Glutamatergic neuron (in vitro differentiated cells): ENCODE measurements at regions not wholly inside any gene's neighbourhood (a gene's known extent, or its start where the extent isn't known, plus 50 kb on each side); places are given as distances from the start of the nearest gene placed in this dataset.

Experiments used
- DNase-seq: peaks from one replicate; pipeline ENCODE4 v3.0.0; 2022
- H3K27ac Mint-ChIP-seq: one replicate; pipeline ENCODE4 v1.8.0; 2020; ENCODE audit warnings: mild to moderate bottlenecking, mixed read lengths, inconsistent platforms; ENCODE audit not compliant: unreplicated experiment
- H3K27me3 Mint-ChIP-seq: one replicate; pipeline ENCODE4 v1.8.0; 2020; ENCODE audit warnings: mild to moderate bottlenecking, moderate library complexity, mixed read lengths, inconsistent platforms; ENCODE audit not compliant: unreplicated experiment
- H3K36me3 Mint-ChIP-seq: one replicate; pipeline ENCODE4 v1.8.0; 2020; ENCODE audit warnings: mild to moderate bottlenecking, mixed read lengths, inconsistent platforms; ENCODE audit not compliant: unreplicated experiment
- H3K4me1 Mint-ChIP-seq: one replicate; pipeline ENCODE4 v1.8.0; 2020; ENCODE audit warnings: mild to moderate bottlenecking, low read depth, mixed read lengths, inconsistent platforms; ENCODE audit not compliant: unreplicated experiment
- H3K4me3 Mint-ChIP-seq: one replicate; pipeline ENCODE4 v1.8.0; 2020; ENCODE audit warnings: mild to moderate bottlenecking, mixed read lengths, inconsistent platforms; ENCODE audit not compliant: unreplicated experiment
- H3K9me3 Mint-ChIP-seq: one replicate; pipeline ENCODE4 v1.8.0; 2020; ENCODE audit warnings: mild to moderate bottlenecking, moderate library complexity, mixed read lengths, inconsistent platforms; ENCODE audit not compliant: unreplicated experiment
- TF ChIP-seq, protein P1 (sequence below): fragments of 200-600 bp; sonication (generic); IDR thresholded peaks from one replicate; pipeline ENCODE4 v1.5.0; 2021; ENCODE audit not compliant: partially characterized antibody, unreplicated experiment

DNA sequence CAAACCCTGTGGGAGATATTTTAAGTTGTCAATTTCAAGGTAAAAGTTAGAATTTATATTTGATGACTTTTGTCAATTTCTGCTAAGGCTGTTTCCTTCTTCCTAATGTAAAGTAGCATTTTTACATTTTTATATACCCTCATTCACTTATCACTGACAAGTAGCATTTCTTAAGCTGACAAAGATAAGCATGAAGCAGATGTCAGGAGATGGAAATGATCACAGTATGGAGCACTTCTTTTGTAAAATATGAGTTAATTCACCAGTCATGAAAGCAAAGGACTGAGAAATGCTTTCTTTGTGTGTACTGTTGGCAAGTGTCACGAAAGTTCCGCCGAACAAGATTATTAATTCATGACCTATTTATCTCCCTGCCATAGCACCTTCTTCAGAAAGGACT is 503.9 kb downstream of the DNAJB9 start:
- Mint-ChIP-seq H3K4me1 (no peaks in the 10 kb centered on the region), H3K27ac (no peak overlapping the region), H3K27me3 (no peaks in the 10 kb centered on the region), H3K9me3 (no peaks in the 10 kb centered on the region), H3K36me3 (no peaks in the 10 kb centered on the region), H3K4me3 (no peak overlapping the region)
- DNase-seq: no peak
- TF ChIP-seq, protein P1, sequence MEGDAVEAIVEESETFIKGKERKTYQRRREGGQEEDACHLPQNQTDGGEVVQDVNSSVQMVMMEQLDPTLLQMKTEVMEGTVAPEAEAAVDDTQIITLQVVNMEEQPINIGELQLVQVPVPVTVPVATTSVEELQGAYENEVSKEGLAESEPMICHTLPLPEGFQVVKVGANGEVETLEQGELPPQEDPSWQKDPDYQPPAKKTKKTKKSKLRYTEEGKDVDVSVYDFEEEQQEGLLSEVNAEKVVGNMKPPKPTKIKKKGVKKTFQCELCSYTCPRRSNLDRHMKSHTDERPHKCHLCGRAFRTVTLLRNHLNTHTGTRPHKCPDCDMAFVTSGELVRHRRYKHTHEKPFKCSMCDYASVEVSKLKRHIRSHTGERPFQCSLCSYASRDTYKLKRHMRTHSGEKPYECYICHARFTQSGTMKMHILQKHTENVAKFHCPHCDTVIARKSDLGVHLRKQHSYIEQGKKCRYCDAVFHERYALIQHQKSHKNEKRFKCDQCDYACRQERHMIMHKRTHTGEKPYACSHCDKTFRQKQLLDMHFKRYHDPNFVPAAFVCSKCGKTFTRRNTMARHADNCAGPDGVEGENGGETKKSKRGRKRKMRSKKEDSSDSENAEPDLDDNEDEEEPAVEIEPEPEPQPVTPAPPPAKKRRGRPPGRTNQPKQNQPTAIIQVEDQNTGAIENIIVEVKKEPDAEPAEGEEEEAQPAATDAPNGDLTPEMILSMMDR: no peak

DNA sequence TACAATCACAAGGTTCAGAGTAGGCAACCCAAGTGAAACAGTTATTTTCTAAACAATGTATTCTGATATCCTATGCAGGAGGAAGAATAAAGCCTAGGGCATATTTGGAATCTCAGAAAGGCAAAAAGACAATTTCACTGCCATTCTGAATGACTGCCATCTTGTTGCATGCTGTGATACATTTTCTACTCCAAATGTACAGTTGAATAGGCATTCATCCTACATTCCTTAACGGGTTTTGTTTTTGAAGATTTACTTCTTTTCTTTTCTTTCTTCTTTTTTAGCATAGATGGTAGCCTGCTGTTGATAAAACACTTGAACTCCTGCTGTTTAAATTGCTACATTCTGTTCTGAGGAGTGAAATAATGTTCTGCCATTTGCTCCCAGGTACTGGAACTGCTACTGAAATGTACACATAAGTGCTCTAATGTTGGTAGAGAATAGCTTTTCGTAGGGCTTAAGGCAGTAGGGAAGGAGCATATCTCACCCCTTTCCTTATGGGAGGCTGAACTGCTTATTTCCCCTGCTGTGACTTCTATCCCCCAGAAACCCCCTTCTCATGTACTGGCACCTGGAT is 506.8 kb downstream of the DNAJB9 start:
- no peaks in the 10 kb centered on the region for H3K36me3 Mint-ChIP-seq
- H3K27ac Mint-ChIP-seq: no peak overlapping the region
- no peaks in the 10 kb centered on the region for H3K9me3 Mint-ChIP-seq
- TF ChIP-seq, protein P1: no peak
- peaks cover 1% of the 10 kb centered on the region for H3K27me3 Mint-ChIP-seq
- no peaks in the 10 kb centered on the region for H3K4me1 Mint-ChIP-seq
- no peak overlapping the region for H3K4me3 Mint-ChIP-seq
- no peak for DNase-seq

DNA sequence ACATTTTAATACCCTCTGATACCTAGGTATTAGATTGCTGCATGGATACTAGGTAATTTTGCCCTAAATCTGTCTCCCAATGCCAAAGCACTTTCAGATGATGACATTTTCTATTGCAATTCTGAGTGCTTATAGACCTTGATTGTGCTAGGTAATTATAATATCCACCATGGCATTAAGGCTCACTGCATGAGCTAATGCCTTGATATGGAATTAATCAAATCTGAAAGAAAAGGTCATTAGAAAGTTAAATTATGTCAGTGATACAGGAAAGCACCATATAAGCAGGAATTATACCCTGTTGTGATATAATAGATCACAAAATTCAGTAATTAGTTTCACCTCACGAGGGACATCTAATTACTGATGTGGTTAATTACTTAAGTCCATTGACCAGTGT is 521.4 kb downstream of the DNAJB9 start:
- Mint-ChIP-seq H3K36me3 (no peaks in the 10 kb centered on the region), H3K4me1 (no peaks in the 10 kb centered on the region), H3K9me3 (no peaks in the 10 kb centered on the region), H3K27me3 (no peaks in the 10 kb centered on the region), H3K27ac (no peak overlapping the region), H3K4me3 (no peak overlapping the region)
- DNase-seq: no peak
- TF ChIP-seq, protein P1: no peak

DNA sequence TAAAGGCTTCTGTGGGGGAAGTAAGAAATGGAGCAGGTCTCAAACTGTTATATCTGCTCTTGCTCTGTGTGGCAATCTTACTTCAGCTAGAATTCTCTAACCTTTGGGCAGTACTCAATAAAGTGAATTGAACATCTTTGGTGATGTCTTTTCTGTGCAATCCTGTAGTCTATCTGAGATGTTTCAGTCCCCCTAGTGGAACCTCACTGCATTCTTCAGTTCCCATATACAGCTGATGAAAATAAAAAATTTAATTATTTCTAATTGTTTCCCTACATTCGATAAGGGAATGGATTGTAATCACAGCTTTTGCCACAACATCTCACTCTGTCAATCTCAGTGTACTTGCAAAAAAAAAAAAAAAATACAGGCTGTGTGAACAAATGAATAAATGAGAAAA is 522.6 kb downstream of the DNAJB9 start:
- H3K27me3 Mint-ChIP-seq: no peaks in the 10 kb centered on the region
- H3K27ac Mint-ChIP-seq: no peak overlapping the region
- no peaks in the 10 kb centered on the region for H3K9me3 Mint-ChIP-seq
- no peak overlapping the region for H3K4me3 Mint-ChIP-seq
- H3K36me3 Mint-ChIP-seq: no peaks in the 10 kb centered on the region
- no peaks in the 10 kb centered on the region for H3K4me1 Mint-ChIP-seq
- DNase-seq: no peak
- TF ChIP-seq, protein P1: no peak

DNA sequence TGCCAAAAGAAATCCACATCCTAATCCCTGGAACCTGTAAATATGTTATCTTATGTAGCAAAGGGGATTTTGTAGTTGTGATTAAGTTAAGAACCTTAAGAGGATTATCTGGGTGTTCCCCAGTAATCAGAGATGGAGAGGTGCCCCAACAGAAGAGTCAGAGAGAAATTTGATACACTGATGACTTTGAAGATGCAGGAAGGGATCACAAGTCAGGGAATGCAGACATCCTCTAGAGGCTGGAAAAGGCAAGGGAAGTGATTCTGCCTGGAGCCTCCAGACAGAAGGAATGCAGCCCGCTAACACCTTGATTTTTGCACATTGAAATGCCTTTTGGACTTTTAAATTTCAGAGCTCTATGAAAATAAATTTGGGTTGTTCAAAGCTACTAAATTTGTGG is 531.7 kb downstream of the DNAJB9 start:
- TF ChIP-seq, protein P1: no peak
- H3K27me3 Mint-ChIP-seq: no peaks in the 10 kb centered on the region
- no peaks in the 10 kb centered on the region for H3K4me1 Mint-ChIP-seq
- H3K4me3 Mint-ChIP-seq: no peak overlapping the region
- no peak for DNase-seq
- no peaks in the 10 kb centered on the region for H3K9me3 Mint-ChIP-seq
- no peak overlapping the region for H3K27ac Mint-ChIP-seq
- no peaks in the 10 kb centered on the region for H3K36me3 Mint-ChIP-seq
